Hematopoietic multipotent progenitor cell treated with erythropoietin and hydrocortisone succinate and interleukin-3 and kit ligand, for 15 days (in vitro differentiated cells): ENCODE measurements at regions not wholly inside any gene's neighbourhood (a gene's known extent, or its start where the extent isn't known, plus 50 kb on each side); places are given as distances from the start of the nearest gene placed in this dataset.

ENCODE experiments used
- DNase-seq: peaks from one replicate; pipeline ENCODE4 v3.0.0-alpha.2; 2015; ENCODE audit warnings: low spot score

DNA sequence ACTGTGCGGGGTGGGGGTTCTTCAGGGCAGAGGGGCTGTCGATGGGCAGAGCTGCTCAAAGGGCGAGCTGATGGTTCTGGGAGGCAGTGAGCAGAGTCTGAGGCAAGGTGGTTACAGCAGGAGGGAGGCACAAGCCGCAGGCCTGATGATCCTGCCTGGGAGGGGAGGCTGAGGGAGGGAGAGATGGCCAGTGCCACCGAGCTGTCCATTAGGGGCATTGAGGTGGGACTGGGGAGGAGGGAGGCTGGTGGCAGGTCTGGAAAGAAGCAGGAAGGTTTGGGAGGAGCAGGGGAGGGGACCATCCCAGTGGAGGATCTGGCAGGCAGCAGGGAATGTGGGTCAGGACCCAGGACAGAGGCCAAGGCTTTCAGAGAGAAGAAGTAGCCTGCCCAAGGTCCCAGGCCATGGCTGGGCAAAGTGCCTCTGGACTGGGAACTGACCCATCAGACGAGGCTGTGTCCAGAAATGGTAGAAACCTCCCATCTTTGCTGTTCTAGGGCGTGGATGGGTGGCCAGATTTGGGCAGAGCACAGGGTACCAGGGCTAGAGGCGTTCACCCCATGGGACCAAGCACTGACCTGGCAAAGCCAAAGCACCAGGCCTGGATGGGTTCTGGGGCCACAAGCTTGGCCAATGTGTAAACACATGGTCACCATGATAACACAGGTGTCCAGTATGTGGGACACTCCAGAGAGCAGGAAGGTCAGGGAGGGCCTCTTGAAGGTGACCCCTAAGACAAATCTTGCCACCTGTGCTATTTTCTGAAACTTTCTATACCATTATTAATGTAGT is 55.5 kb downstream of the INHBB start:
- no peak for DNase-seq

DNA sequence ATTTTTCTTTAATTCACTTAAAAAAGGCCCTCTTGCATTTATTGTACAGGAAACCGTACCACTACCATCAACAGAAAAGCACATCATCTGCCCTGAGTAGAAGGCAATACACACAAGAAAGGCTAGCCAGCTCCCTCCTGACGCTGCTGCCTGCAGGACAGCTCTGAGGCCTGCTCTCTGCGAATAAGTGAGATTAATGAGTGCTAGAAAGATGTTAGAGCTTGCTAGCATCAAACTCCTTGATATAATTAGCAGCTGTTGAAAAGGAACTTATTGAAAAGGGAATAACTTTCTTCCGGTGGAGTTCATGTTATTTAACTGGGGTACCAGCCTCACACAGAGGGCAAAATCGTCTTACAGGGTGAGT is 56.1 kb downstream of the INHBB start:
- no peak for DNase-seq

DNA sequence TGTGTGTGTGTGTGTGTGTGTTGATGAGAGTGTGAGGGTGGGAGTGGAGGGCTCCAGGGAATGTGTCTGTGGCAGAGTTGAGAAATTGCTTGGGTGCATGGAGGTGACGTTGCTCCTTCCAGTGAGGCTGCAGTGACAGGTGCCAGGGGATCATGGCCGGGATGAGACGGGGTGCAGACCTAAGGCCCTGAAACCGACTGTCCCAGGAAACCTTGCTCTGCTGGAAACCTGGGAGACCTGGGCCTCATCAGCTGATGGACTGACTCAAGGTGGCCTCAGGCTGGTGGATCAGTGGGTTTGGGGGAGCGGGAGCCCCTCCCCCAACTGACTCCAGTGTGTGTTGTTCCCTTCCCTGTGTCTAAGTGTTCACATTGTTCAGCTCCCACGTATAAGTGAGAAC is 56.6 kb downstream of the INHBB start:
- no peak for DNase-seq

DNA sequence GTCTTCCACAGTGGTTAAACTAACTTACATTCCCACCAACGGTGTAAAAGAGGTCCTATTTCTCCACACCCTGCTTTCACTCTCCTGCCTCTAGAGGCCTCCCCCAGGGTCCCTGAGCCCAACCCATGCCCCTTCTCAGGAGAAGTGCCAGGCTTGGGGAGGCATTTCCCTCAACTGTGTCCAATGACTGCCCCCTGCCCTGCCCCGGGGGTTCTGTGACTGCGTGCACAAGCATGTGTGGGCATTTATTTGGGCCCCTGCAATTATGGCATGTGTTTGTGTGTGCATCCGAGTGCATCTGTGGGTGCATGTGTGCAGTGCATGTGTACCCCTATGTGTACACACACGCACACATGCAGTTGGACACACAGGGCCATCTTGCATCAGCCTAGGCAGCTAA is 57.3 kb downstream of the INHBB start:
- no peak for DNase-seq

DNA sequence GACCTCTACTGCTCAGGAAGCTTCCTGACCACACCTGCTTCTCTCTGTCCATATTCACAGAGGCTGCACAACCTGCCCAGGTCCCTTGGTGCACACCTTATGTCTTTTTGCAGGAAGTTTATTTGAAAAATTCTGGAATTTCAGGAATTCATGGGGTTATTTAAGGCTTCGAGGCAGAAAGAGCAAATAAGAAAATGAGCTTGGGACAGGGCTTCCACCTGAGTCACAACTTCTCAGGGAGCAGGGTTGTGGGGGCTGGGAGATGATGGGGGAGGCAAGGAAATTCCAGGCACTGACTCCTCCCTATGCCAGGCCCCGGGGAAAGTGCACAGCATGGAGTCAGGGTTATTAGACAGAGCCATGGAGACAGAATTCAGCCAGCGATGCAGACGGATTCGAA is 57.7 kb downstream of the INHBB start:
- no peak for DNase-seq

DNA sequence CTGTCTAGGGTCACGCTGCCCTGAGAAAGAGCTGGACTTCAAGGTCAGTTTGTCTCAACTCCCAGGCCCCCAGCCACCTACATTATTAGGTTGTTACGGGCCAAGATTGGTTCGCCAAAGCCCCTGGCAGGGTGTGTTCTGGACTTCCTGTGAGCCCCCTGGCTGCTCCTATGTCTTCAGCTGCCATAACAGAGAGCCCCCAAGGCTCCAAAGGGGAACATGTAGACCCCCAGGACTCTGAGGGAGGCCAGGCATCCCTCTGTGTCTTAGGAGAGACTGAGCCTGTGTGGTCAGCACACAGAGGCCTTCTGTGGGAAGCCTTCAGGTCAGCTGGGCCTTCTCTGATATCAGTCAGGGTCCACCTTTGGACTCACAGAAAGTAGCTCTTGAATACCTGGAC is 58.3 kb downstream of the INHBB start:
- DNase-seq = no peak

DNA sequence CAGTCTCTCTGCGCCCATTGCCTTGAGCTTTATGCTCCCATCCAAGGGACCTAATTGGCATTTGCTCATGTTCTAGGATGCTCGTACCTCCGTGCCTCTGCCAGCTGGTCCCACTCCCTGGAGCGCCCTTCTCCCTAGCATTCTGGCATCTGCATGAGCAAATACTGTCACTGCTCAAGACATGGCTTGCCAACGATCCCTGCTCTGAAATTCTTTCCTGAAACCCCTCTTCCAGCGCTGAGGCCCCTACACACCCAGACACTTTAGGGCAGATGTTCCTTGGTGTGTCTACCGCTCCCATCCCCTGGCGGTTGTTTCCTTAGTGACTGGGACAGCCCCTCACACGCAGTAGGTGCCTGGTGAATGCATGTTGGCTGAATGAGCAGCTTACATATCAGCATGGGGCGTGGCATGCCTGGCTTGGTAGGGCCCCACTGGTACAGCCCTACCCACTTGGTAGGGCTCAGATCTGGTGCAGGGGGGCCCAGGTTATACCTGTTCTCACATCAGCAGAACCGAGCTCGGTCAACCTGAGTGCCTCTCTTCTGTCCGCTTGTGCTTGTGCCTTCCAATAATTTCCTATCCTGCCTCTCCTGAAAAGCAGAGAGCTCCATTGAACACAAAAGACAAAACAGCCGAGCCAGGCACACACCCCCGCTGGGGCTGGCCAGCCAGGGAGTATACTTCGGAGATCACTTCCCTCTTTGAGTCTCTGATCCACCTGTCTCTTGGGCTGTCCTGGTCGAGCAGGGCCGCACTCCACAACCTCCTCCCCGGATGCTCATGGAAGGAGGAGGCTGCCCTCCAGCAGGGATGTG is 59.2 kb downstream of the INHBB start:
- DNase-seq = no peak

DNA sequence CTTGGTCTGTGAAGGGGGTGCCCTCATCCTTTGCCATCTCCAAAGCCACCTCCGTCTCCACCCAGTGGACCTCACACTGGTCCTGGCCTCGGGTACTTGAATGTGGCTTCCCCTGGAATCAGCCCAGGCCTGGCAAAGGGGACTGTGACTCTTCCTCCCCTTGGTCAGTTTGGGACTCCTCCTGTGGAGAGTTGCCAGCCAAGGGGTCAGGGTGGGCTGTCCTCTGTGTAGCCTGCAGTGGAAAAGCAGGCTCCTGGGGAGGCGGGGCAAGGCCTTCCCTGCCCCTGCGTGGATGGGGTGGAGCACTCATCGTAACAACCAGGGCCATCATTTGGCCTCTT is 59.8 kb downstream of the INHBB start:
- no peak for DNase-seq

DNA sequence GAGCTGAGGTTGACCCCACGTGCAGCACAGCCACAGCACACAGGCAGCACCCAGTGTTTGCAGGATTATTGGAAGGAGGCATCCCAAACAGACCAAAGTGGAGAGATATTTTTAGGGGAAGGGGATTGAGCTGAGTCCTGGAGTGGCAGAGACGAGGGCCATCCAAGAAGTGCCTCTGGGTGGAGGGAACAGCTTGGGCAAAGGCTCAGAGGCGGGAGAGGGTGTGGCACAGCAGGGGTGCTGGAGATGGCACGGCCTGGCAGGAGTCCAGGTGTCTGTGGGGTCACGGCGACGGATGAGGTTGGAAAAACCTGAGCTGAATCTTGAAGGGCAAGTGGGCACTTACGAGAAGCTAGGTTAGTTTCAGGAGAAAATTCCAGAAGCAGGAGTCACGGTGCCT is 60.6 kb downstream of the INHBB start:
- DNase-seq = no peak

DNA sequence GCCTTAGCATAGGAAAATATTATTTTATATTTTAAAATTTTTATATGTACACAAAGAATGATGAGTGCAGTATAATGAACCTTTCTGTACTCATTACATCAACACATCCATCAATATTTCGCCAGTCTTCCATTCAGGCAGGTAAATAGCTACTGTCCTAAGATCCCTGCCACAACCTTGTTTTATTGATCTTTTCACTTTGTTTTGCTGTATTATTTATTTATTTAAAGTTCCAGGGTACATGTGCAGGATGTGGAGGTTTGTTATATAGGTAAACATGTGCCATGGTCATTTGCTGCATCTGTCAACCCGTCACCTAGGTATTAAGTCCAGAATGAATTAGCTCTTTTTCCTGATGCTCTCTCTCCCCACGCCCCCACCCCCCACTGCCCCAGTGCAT is 64.6 kb downstream of the INHBB start:
- no peak for DNase-seq

DNA sequence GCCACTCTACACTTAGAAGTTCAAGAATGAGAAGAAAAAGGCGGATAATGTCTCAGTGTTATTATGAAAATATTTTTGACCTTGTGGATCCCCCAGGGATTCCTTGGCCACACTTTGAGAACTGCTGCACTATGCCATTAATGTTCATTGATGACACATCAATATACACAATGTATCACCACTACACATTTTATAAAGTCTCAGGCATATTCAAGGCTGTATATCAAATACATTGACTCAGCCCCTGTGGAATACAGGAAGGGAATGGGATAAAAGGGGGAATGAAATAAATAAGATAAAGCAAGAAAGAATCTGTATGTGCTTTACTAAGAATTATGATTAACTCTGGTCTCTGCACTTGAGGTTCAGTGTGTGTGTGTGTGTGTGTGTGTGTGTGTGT is 69.1 kb downstream of the INHBB start:
- DNase-seq = no peak

DNA sequence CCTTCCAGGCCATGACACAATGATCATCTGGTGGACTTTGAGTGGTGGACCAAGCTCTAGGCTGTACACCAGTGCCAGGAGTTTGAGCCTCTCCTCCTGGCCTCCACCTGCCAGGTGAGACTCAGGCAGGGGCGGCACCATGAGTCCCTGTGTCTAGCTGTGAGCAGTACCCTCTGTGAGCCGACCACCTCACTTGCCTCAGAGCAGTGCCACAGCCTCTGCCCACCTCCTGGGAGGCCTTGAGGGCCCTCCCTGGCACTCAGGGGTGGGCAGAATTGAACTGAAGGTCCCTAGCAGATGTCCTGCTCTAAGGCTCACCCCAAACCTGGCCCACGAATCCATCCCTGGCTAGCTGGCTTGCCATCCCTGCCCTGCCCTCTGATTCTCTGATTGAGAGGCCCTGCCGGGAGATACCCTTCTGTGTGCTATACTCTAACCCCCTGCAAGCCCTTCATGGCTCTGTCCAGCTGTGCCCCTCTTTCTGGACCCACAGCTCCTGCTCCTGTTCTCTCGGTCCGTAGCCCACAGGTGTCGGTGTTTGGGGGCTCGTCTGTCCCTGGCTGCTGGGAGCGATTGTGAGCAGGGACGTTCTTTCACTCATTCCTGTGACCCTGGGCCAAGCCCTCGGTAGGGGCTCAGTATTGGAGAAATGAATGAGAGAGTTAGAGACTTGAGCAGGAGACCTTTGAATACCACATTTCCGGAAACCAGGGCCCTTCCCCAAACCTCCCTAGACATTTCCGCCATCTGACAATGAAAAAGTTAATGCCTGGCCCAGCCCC is 70.0 kb downstream of the INHBB start:
- DNase-seq = no peak

DNA sequence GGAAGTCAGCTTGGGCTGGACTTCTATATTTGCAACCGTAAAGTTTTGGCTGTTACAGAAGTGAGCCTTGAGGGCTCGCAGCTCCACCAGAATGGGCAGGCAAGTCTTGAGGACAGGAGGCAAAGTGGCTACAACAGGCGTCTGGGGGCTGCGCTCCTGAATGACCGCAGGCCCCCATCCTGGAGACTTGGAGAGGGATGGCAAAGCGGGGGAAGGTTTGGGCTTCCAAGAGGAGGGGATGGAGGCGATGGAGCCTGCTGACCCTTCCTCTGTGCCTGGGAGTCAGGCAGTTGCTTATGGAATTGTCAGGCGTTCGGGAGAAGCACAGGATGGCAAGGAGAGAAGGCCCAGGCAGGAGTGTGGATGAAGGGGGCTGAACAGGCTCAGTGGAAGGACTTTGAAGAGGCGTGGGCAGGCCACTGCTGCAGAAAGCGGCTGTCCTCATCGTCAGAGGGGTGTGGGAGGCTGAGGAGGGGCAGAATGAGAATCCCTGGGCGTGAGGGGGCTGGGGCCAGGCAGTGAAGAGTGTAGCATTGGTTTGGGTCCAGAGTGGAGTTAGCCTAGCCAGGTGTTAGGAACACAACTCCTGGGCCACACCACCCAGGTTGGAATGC is 72.3 kb downstream of the INHBB start:
- no peak for DNase-seq

DNA sequence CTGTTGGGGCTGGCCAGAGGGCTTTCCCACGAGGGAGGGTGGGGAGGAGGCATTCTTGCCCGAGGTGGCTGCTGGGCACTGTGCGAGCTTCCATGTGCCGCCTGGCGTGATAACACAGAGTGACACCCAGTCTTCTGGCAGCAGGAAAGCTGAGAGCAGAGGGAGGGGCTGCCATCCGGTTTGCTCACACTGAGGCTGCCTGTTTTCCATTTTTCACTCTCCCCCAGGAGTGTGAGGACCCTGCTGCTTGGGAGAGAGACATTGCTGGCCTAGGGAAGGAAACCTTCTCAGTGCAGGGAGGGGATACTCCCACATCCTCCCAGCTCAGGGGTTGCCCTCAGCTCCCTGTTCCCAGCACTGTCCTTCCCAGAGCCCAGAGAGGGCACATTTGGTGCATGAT is 73.1 kb downstream of the INHBB start:
- no peak for DNase-seq

DNA sequence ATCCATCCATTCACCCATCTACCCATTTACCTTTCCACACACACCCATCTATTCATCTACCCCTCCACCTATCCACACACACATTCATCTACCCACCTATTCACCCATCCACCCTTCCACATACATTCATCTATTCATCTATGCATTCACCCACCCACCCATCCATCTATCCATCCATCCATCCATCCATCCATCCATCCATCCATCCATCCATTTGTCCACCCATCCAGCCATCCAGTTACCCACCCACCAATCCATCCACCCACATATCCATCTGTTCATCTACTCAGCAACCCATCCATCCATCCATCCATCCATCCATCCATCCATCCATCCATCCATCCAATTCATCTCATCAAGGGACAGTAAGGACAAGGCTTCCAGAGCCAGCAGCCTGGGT is 74.0 kb downstream of the INHBB start:
- no peak for DNase-seq

DNA sequence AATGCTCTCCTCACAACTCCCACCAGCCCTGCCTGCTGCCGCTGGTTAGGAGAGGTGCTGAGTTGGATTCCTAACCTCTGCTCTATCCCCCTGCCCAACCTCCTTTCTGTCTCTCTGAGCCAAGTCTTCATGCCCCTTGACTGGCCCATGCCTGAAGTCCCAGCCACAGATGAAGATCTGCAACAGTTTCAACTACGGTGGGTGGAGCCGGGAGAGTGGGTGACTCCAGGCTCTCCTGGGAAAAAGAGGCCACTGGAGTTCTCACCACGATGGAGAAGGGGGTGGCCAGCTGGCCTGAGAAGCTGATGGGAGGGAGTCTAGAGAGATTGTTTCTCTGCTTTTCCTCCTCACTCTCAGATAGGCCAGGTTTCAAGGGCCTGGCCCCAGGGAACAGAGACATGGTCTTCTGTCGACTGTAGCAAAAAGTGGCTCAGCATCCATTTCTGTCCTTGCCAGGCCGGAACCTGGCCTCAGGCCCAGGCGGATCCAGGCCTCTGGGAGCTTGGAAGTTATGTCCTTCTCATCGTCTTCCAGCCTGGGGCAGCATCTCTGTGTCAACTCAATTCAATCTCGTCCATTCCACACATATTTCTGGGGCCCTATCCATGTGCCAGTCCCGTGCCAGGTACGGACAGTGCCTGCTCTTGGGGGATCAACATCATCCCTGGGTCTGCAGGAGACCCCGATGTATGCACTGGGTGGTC is 75.3 kb downstream of the INHBB start:
- no peak for DNase-seq

DNA sequence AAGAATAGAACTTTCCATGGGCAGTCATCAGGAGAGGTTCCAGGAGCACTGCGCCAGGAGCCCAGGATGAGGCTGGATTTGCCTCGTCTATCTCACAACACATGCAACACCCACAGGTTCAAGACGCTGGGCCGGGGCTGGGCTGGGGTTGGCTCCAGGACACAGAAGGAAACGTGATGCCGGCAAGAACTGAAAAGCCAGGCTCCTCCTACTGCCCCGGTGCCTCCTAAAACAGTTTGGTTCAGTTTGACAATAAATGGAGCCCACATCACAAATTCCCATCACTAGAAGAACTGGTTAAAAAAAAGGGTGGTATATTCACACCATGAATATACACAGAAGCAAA is 75.9 kb downstream of the INHBB start:
- DNase-seq = no peak

DNA sequence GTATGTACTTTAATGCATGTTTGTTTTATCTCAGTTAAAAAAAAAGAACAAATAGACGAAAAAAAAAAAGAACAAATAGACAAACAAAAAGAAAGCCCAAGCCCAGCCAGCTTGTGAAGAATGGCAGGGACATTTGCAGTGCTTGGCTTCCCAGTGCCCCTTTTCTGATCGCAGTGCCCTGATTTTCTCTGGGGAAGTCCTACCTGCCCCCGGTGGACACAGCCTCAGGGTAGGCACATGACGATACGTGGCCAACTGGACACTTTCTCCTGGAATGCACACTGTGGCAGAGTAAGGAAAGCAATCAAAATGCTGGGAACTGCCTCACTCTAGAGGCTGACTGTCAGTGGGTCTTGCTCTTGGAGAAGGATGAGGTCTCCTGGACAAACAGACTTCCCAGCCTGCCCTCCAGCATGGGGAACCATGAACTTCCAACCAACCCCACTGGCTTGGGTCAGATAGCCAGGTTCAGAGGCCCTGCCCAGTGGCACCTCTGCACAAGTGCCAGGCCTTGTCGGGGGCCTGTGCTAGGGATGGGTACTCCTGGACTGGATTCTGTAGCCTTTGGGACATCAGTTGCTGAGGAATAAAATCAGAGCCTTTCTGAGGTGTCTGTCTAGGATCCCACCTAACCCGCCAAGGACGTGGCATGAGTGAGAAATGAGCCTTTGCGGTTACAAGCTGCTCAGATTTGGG is 76.7 kb downstream of the INHBB start:
- DNase-seq = no peak

DNA sequence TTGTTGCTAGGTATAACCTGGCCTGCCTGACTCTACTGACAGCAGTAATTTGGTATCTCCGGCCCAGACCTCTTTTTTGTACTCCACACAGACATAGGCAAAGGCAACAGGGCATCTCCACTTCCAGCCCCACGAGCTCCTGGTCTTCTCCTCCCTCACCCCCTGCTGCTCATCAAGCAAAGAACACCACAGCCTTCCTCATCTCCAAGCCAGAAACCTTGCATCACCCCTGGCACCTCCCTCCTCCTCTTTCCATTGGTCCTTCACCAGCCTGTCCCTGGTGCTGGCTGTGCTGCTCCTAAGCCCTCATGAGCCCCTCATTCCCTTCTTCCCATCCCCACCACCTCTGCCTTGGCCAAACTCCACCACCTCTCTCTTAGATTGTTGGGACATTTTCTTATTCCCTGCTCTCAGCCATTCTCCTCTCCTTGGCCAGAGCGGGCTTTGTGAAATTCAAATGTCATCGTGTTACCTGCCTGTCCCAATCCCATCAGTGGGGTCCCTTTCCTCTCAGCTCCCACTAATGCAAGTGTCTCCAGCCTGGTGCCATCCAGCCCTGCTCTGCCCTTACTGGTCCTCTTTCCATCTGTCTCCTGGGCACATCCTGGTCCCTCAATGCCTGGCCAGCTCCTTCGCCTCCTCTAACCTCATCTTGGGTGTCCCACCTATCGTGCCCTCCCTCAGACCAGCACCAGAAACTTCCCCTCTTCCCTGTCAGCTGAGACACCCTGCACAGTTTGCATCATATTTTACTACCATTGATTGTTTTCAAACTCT is 77.4 kb downstream of the INHBB start:
- no peak for DNase-seq

DNA sequence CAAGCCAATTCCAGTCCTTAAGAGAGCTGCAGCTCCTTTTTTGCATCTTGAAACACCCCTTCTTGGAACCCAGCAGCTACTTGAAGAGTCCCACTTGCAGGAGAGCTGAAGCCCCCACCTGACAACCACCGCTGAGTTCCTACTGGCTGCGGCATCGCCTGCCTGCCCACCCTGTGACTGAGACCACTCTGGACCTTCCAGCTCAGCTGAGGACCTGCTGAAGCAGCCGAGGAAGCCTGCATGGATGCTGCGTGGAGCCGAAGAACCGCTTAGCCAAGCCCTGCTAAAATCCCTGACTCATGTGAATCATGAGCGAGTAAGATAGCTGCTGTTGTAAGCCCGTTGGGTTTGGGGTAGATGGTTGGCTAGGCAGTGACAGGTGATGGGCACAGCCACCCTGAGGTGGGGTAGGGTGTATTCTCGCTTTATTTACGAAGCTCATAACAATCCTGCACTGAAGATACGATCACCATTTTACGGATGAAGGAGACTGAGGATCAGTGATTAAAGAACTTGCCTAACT is 78.4 kb downstream of the INHBB start:
- DNase-seq = no peak
